NCI-H2107 (cell line): ENCODE measurements at regions not wholly inside any gene's neighbourhood (a gene's known extent, or its start where the extent isn't known, plus 50 kb on each side); places are given as distances from the start of the nearest gene placed in this dataset.

Source experiments
- DNase-seq: peaks from one replicate; lab custom pipeline; 2025; lab: John Stamatoyannopoulos, UW

DNA sequence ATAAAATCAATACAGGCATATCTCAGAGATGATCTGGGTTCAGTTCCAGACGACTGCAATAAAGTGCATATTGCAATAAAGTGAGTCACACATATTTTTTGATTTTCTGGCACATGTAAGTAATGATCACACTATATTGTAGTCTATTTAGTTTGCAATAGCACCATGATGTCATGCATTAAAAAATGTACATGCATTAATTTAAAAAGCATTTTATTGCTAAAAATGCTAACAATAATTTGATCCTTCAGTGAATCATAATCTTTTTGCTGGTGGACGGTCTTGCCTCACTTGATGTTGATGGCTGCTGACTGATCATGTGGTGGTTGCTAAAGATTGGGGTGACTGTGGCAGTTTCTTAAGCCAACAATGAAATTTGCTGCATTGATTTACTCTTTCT is 511.1 kb downstream of the OTOL1 start:
- no peak for DNase-seq

DNA sequence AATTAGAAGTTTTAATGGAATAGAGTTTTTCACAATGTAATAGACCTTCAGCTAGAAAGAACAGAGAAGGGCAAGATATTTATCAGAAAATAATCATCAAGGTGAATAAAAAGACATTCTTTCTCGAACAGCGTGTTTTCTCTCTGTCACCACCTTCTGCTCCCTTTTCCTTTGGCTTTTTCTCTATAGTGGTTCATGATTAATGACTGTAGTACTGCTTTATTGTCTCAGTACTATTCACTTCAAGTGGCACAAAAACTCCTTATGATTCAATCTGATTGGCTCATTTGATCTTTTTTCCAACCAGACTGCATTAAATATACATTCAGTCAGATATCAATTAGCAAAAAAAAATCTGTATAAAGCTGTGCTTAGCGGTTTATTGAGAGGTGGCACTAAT is 516.0 kb downstream of the OTOL1 start:
- no peak for DNase-seq

GRCh38 chr3:162014284-162014683 is 517.7 kb downstream of the OTOL1 start:
- no peak for DNase-seq

DNA sequence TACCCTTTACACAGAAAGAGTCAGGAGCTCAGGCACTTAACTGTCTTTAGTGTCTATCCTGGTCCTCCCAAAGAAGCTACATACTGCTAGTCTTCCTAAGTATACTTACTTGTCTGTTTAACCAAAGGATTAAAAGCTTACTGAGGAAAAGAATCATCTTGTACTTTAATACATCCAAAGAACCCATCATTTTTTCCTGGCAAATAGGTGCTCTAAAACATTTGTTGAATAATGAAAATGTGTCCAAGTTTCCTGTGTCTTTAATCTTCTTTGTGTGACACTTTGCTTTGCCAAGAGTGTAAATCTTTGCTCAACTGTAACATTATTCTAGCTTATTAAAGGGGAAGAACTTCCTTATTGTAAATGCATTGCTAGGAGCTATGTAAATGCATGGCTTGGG is 519.2 kb downstream of the OTOL1 start:
- no peak for DNase-seq

GRCh38 chr3:162019817-162020216 is 523.2 kb downstream of the OTOL1 start:
- no peak for DNase-seq

GRCh38 chr3:162021206-162021605 is 524.6 kb downstream of the OTOL1 start:
- DNase-seq: no peak

GRCh38 chr3:162022911-162023310 is 526.3 kb downstream of the OTOL1 start:
- DNase-seq: no peak

DNA sequence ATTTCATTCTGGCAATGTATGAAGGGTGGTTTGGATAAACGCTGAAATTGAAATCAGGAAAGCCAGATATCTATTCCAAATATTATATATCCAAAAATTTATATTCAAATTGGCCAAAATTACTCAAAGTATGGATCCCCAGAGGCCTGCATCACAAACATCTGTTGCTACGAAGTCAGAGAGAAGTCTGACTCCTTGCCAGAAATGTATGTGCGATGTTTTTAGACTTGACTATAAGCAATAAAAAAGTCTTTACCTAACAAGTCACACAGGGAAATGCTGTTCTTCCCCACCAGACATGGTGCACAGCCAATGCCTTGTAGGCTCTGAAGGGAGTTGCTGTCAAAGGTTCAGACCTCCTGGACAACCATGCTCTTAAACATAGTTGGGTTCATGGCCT is 533.1 kb downstream of the OTOL1 start:
- DNase-seq: no peak

- DNase-seq: no peak
Measured at GRCh38 chr3:162034368-162034767, 537.8 kb downstream of the OTOL1 start.

DNA sequence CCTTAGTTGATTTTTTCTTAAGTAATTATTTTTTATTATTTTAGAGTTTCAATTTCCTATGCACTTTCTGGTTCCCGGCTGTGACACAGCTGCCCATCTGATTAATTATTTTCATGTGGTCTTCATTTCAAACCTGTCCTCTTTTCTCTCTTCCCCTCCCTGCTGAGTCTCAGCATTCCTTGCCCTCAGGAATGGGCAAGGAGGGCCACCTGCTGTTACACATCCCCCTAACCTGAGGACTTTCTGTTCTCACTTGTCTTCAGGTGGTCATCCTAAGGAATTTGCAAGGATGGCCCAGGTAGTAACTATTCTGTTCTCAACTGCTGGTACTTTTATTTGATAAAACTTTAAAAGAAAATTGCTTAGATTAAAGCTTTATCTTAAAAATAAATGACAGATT is 545.0 kb downstream of the OTOL1 start:
- DNase-seq: no peak

DNA sequence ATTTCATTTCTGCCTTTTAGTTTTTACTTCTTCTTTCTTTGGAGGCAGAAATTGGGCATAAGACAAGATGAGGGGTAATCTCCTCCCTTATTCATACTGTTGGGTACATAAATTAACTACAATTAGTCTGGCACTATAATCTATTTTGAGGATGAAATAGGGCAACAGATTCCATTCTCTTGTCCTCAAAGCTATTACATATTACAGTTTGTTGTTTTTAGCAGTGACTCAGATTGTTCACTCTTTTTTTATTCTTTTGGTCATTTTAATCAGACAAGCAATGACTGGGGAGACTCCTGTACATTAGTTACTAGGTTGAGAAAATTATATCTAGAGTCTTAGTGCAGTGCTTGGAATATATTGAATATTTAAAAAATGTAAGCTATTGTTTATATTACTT is 556.0 kb downstream of the OTOL1 start:
- no peak for DNase-seq

DNA sequence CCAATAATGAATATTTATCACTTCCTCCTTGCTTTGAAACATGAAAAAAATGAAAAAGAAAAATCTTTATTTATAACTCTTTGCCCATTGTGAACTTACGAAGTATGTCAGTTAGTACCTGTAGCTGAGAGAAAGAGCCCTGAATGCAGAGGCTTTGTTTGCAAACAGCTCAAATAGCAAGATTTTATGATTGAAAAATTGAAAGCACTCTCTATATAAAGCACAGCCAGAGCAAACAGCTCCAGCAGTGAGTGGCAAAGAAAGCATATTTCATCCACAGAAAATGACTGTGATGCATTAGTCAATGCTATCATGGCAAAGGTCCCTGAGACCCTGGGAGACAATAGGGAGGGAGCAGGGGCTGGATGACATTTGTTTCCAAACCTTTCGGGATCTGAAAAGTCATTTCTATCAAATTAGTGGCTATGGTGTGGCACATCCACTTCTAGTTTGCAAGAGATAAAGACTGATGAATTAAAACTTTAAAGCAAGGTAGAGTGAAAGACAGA is 576.1 kb downstream of the OTOL1 start:
- no peak for DNase-seq

GRCh38 chr3:162073422-162073975 is 576.9 kb downstream of the OTOL1 start:
- DNase-seq: no peak

- DNase-seq: no peak
Measured at GRCh38 chr3:162077108-162077507, 580.5 kb downstream of the OTOL1 start.

GRCh38 chr3:162082516-162082915 is 585.9 kb downstream of the OTOL1 start:
- DNase-seq: no peak

GRCh38 chr3:162087361-162087760 is 590.8 kb downstream of the OTOL1 start:
- no peak for DNase-seq

- DNase-seq: no peak
Measured at GRCh38 chr3:162092751-162093150, 596.1 kb downstream of the OTOL1 start.

GRCh38 chr3:162094301-162094700 is 597.7 kb downstream of the OTOL1 start:
- DNase-seq: no peak

DNA sequence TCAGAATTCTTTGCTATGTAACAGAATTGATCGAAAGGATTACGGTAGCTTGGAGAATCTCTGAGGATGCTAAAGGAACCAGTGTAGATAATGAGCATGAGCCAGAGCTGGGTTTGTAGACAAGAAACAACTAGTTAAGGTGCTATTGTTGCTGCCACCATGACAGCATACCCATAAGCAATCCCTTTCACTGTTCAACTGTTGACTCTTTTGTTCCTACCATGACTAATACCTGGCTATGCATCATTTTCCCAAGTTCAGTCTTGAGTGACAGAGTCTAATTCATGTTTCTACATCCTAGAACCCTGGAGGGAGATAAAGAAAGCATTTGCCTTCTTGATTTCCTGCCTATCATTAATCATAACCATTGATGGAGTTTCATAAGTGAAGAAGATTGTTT is 600.3 kb downstream of the OTOL1 start:
- DNase-seq: no peak

DNA sequence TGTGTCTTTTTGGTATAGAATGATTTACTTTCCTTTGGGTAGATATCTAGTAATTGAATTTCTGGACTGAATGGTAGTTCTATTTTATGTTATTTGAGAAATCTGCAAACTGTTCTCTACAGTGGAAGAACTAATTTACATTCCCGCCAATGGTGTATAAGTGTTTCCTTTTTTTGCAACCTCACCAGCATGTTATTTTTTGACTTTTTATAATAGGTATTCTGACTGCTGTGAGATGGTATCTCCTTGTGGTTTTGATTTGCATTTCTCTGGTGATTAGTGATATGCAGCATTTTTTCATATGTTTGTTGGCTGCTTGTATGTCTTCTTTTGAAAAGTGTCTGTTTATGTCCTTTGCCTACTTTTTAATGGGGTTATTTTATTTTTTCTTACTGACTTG is 607.2 kb downstream of the OTOL1 start:
- no peak for DNase-seq

DNA sequence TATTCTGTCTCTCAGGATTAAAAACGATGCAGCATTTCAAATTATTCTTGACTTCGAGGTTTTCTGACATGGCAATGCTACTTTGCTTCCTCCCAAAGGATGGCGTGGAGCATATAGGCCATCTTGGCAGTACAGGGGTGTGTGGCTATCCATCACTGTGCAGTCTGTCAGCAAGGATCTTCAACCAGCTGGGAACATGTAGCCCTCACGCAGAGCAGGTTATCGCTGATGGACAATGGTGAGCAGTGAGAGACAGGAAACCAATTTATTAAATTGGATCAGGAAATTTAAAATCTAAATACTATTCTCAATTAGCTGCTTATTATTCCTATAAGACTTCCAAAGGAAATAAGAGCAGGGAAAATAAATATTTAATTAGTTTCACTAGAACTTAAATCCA is 615.3 kb downstream of the OTOL1 start:
- no peak for DNase-seq

GRCh38 chr3:162112719-162113118 is 616.1 kb downstream of the OTOL1 start:
- DNase-seq: no peak

DNA sequence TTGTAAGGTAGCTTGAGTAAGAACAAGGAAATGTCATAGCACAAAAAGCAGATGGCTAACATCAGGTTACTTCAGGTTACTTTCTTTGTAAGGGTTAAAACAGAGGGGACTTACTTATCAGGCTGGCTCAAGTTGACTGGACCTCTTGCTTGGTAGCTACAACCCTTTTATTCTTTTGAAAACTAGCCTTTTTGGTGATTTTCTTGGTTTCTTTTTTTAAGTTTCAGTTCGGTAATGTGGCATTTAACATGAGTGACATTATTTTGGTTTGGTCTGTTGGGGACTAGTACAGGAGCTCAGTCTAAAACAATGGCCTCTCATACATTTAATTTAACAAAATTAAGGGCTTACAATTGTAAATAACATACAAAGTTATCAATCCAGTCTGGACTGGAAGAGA is 621.4 kb downstream of the OTOL1 start:
- DNase-seq: no peak

GRCh38 chr3:162119651-162120050 is 623.0 kb downstream of the OTOL1 start:
- DNase-seq: no peak

DNA sequence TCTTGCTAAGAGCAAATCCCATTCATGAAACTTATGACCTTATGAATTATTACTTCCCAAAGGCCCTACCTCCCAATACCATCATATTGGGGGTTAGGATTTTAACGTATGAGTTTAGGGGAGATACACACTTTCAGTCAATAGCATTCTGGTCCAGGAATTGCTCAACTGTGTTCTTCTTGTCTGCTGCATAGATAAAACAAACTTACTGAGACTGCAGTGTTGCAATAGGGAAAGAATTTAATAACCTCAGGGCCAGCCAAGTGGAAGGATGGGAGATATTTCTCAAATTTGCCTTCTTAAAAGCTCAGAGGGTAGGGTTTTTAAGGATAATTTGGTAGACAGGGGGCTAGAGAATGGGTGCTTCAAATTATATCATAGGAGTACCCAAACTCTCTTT is 625.8 kb downstream of the OTOL1 start:
- no peak for DNase-seq
